ENCODE measurements at regions not wholly inside any gene's neighbourhood (a gene's known extent, or its start where the extent isn't known, plus 50 kb on each side); places are given as distances from the start of the nearest gene placed in this dataset.

DNA sequence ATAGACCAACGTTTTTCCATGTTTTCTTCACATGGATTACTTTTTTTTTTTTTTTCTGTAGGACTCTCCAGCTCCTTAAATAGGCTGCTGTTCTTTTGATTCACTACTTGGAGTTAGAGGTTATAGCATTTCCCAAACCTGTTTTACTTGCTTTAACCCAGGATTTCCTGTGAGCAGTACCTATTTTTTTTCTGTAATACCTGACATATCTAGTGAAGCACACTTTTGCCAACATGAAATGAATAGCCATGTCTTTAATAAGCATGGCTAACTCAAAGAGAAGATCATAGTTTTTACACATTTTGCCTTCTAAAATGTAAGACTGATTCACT is 137.0 kb downstream of the FOXA2 start:
- ATAC-seq (no peak), DNase-seq (no peak)
- intact Hi-C loops (cut with DNase I), result no loop called here

DNA sequence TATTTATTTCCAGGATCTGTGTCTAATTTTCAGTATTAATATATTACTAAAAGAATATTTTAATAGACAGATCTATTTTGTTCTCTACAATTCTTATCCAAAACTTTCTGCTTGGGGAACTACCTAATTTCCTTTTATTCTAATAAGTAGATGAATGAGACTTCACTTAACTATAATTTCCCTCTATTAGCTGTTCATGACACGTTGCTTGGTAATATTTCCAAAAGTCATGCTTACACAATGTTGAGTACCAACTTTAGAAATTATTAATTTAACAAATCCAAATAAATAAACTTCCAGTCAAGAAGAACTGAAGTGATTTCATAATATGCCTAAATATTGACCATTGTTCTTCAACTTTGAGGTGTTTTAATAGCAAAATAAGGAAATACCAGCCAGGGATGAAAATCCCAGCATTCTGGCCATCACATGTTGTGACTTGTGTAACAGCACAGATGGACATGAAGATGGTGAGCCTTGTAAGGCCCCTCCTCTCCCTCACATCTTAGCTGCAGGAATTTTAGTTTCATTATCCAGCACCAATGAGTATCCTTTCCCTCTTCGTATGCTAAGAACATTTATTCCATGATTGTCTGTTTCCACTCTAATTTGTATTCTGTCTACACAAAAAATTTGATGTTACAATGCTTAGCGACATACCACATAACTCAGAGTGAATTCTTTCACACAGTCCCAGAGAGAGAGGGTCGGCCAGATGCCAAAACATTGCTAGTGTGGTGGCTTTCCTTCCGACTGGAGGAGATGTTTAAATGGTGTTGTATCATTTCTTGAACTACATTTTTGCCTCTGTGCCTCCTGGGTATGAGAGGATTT is 137.5 kb downstream of the FOXA2 start:
- ATAC-seq (no peak), DNase-seq (no peak)
- intact Hi-C loops (cut with DNase I), result no loop called here

DNA sequence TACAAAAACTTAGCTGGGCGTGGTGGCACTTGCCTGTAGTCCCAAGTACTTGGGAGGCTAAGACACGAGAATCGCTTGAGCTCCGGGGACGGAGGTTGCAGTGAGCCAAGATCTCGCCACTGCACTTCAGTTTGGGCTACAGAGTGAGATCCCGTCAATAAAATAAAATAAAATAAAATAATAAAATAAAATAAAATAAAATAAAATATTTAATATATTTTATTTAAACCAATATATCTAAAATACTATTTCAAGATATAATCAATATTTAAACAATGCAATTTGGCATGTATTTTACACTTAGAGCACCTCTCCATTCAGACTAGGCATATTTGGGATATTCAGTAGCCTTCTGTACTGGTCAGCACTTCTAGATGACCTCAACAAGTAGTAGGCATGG is 142.1 kb downstream of the FOXA2 start:
- no peak for ATAC-seq
- intact Hi-C loops (cut with DNase I), result no loop called here
- DNase-seq, result no peak

DNA sequence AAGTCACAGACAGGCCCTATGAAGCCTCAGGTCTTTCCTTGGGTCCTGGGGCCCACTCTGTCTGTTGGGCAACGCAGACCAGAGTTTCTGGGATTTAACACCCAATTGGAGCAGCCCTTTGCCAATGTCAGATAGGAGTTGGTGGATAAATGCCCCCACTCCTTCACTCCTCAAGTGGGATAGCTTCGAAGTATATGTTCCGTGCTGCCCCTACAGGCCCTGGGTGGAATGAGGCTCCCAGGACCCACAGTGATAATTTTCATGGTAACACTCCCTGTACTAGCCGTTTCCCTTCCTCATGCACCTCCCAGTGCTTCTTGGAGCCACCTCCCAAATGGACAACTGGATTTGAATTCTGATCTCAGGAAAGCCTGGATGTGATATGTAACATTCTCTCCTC is 145.4 kb downstream of the FOXA2 start:
- intact Hi-C loops (cut with DNase I), result no loop called here
- ATAC-seq (no peak), DNase-seq (no peak)

DNA sequence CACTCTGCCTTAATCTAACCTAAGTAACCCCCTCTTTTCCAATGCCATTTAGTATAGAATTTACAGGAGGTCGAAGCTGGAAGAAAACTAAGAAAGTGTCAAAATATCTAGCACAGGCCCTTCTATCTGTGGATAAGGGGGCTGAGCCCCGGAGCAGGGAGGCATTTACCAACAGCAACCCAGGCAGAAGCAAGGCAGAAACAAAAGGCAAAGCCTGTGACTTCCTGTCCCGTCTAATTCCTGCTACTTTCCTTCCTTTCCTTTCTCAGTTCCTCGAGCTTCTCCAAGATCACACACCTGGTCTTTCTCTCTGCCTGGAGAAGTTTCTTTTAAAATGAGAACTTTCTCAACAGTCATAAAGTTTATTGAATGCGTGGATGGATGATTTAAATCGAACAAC is 146.0 kb downstream of the FOXA2 start:
- intact Hi-C loops (cut with DNase I), result no loop called here
- ATAC-seq (no peak), DNase-seq (no peak)

DNA sequence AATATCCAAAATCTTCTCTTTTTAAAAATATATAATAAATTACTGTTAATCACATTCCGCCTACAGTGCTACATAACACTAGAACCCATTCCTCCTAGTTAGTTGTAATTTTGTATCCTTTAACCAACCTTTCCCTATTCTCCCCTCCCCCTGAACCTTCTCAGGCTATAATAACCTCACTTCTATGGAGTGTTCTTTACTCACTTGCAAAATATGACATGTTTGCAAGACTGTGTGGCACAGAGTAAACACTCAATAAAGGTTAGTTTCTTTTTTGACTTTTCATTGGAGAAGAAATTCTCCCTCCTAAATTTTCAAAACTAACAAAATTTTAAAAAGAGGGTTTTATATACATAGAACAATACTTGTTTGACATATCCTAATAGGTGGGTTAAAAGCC is 147.0 kb downstream of the FOXA2 start:
- ATAC-seq, result no peak
- intact Hi-C loops (cut with DNase I), result no loop called here
- DNase-seq, result no peak

DNA sequence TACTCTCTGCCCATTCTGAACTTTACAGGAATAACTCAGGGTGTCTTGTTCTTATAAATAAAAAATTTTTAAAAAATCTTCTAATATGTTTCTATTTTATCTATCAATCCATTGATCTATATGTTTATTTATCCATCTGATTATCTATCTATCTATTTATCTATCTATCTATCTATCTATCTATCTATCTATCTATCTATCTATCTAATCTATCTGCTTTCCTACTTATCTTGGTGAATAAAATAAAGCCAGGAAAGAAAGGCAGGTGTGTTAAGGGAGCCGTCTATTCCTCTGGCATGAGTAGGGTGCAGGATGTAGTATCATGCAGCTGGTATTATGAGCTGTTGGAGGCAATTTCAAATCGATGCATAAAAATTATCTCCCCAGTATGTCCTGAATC is 153.0 kb downstream of the FOXA2 start:
- DNase-seq (no peak), ATAC-seq (no peak)
- intact Hi-C loops (cut with DNase I), result no loop called here

DNA sequence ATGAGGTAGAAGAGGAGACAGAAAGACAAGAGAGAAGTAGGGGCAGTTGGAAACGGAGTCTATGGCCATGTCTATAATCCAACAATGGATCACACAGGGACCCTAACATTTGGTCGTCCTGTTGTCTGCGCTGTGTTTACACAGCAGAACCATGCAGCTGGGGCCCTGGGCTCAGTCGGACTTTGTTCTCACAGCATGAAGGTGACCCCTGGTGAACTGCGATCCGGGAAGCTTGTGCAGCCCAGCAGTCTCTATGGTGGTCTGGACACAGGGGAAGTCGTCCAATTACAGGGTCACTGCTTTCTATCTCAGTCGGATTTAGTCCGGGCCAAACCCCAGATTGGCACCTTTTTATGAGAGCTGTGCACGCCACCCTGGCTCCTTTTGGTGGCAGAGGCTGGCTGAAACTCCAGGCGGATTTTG is 153.6 kb downstream of the FOXA2 start:
- DNase-seq, result no peak
- intact Hi-C loops (cut with DNase I), result no loop called here
- ATAC-seq, result no peak

DNA sequence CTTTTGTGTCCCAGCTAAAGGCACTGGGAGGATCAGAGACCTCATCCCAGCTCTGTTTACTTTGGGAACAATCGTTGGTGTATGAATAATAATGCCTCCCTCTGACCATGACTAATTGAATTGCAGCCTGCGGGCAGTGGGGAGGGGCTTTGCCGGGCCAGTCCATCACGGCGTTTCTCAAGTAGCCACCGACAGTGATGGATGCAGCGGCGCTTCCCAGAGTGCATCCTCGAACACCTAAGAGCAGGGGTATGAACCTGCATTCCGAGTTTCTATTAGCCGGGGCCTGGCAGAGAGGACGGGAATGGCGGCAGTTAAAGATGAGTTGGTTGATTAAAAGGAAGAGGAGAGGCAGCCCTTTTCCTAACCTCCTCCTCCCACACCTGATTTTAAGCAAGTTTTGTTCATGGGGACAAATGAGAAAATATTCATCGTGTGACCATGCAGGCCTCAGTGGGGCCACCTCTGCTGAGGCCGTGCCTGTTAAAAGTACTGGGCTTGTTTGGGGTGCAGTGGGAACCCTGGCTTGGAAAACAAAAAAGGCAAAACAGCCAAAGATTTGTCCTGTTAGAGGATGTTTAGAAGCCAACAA is 154.1 kb downstream of the FOXA2 start:
- DNase-seq (no peak), ATAC-seq (peak in 1 of 2 donors; percentile 65)
- intact Hi-C loops (cut with DNase I), result no loop called here

DNA sequence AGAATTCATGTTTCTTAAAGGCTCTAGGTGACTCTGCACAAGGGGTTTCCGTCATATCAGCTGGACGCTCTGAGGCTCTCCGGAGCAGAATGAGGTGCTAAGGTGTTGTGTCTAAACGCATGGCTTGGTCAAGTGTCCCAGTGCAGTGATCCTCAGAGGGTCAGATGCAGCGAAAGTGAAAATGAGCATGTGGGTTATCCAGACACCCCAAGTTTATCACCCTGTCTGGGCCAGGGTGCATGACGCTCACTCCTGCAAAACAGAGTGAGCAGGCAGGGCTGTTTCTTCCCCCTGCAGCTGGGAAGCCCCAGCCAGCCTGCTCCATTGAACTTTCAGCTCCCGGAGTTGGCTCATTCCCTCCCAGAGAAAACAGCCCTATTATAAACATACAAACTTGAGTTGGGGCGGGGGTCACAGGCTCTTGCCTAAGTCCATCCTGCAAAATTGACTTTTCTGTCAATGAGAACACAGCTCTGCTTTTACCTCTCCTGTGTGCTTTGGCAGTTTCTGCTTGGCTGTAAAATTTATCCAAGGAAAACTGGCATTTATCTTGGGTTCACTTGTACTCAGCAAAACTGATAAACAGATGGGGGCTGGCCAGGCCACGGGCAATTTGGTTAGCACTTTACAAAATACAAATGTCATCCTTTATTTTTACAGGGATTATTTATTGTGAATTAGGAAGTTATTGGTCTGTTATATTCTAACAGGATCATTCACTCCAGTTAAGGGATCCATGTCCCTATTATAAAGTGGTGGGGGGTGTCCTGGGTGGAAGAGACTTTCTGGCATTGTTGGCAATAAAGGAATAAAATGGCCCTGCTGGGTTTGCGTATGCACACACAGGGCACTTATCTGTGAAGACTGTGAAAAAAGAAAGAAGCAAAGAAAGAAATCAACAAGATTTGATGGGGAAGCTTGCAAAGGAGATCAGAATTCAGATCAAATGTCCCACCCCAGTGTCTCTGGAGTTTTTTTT is 154.9 kb downstream of the FOXA2 start:
- intact Hi-C loops (cut with DNase I), result no loop called here

DNA sequence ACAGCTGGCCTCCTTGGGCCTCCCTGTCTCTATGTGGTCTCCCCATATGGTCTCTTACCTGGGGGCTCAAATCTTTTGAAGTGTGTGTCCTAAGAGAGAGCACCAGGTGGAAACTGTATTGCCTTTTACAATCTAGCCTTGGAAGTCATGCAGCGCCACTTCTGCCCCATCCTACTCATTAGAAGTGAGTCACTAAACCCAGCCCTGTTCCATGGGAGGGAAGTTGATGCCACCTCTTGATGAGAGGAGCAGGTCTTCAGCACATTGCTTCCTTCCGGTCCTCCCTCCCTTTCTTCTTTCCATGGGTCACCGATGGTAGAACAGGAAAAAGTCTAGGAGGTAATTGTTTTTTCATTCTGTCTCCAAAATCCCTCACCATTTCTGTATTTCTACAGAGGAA is 156.3 kb downstream of the FOXA2 start:
- ATAC-seq, result no peak
- intact Hi-C loops (cut with DNase I), result no loop called here
- no peak for DNase-seq

More for the DNA sequence above, 154.9 kb downstream of the FOXA2 start:
- DNase-seq (no peak), ATAC-seq (peak in 1 of 2 donors; percentile 49)

DNA sequence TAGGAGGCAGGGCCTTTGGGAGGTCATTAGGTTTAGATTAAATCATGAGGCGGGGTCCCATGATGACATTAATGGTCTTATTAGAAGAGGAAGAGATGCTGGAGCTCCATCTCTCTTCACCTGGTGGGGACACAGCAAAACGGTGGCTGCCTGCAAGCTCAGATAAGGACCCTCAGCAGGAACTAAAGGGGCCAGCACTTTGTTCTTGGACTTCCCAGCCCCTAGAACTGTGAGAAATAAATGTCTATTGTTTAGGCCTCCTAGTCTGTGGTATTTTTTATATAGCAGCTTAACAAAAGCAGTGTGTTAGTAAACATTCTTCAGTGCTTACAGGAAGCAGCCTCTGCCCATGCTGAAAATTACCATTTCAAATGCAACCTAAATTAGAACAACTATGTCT is 157.6 kb downstream of the FOXA2 start:
- no peak for ATAC-seq
- intact Hi-C loops (cut with DNase I), result no loop called here
- DNase-seq, result no peak

DNA sequence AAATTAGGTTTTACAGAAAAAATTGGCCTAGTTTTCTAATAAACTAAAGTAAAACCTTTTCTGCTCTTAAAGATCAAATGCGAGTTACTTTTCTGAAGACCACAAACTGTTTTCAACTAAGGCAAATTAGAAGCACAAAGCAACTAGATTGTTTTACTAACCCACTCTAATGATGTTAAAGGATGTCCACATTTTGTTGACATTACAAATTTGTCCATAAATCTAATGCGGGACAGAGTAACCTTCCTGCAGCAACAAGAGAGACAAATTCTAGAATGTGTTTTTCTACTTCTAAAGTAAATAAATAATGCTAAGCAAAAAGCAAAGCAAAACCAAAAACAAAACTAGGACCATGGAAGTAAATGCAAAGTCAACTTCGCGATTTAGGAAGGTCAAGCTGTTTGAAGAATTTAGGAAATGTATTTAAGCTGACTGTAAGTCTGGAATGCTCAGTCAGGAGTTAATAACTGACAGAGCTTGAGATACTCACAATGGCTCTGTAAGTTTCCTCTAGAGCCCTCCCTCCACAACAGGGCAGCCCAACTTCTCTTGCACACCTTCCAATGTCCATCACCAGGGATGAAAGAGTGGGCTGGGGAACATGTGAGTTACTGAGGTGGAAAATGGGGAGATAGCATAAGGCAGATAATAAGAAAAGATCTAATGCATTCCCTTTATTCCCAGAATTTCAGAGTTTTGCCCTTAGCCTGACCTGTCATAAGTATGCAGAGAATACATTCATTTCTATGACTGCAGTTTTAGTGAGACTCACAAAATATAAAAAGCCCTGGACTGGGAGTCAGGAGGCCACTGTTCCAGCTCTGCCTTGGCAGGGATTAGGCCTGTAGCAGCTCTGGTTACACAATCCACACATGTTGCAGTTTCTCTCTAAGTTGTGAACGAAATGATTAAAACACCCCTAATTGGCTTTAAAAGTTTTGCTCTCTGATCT is 158.8 kb downstream of the FOXA2 start:
- ATAC-seq, result peak in 1 of 2 donors; percentile 70
- intact Hi-C loops (cut with DNase I), result no loop called here
- DNase-seq, result no peak

DNA sequence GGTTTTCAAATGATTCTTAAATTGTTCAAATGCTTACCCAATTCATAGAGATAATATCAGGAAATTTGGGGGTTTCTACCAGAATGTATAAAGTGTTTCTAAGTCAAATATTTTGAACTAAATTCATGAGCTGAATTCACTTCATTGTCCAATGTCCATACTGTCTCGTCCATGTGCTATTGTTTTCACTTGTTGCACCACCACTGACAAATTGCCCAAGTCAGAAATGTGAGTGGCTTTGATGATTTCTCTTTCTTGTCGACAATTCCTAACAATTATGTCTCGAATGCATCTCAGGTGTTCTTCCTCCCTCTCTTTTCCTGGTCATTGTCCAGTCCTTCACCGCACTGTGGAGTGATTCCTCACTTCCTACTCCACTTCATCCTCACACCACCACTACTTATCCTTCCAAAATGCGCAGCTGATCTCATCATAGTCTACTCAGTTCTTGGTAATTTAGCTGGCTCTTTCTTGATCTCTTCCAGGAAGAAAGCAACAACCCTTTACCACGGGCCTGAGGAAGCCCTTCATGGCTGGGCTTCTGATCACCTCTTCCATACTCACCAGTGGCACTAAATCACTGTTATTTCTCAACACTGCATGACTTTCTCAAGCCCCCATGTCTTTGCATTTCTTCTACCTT is 161.1 kb downstream of the FOXA2 start:
- intact Hi-C loops (cut with DNase I), result no loop called here
- no peak for ATAC-seq

DNA sequence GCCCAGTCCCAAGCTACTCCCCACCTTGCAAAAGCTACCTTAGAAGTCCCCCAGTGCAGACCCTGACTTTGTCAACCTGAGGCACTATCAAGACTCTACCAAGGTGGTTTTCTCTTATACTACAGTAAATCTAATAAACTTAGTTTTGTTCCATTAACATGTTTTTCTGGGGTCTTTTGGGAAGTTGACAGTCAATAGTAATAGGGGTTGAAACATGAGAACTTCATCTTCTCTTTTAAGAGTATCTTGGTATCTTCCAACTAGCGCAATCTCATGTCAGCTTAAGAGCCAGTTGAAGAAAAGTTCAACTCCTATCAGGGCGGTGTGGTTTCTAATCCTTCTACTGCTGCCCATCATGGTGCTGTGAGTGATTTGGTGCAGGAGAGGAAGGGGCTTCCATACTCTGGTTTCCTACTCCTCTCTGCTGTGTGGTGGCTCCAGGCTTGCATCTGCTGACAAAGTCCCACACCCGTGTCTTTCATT is 164.2 kb downstream of the FOXA2 start:
- ATAC-seq (no peak), DNase-seq (no peak)
- intact Hi-C loops (cut with DNase I), result no loop called here

More for the DNA sequence above, 161.1 kb downstream of the FOXA2 start:
- no peak for DNase-seq

DNA sequence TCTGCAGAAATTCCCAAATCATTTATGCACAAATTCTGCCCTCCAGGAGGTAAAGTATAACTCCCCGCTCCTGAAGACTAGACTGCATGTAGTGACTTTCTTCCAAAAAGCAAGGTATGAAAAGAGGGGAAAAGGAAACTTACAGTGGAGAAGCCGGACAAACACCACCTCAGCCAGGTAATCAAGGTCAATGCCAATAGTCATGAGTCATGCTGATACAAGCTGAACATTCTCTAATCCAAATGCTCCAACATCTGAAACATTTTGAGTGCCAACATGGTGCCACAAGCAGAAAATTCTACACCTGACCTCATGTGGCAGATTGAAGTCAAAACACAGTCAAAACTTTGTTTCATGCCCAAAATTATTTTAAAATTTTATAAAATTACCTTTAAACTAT is 165.6 kb downstream of the FOXA2 start:
- intact Hi-C loops (cut with DNase I), result no loop called here
- DNase-seq (no peak), ATAC-seq (no peak)

DNA sequence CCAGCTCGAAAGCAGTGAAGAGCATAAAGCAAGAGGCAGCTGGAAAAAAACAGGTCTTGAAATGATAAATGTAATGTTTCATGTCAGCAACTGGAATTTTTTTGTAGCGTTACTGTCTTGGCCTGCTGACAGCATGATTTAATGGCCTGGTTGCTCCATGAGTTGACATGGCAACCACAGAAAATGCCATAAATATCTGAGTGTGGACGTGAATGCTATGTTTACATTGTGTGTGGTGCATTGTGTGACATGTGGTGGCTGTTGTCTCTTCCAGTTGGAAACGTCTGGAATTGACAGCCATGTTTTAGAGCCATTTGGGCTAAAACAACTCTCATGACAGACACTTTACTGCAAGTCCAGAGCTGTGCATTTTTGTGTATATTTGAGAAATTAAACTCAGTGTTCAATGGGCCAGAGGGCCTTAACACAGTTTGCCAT is 170.0 kb downstream of the FOXA2 start:
- ATAC-seq (no peak), DNase-seq (no peak)
- intact Hi-C loops (cut with DNase I), result no loop called here
